ENCODE measurements at regions not wholly inside any gene's neighbourhood (a gene's known extent, or its start where the extent isn't known, plus 50 kb on each side); places are given as distances from the start of the nearest gene placed in this dataset.
"Not testable (repeated sequence)": the region's sequence is repeated elsewhere in the genome, so short reads cannot be mapped to it uniquely, and the experiment has no call there.

- peak; percentile 63 to 76 for DNase-seq
- no peaks in the 10 kb centered on the region for H3K27me3 ChIP-seq
- intact Hi-C loops (cut with DNase I) = no loop called here
- H3K4me1 ChIP-seq = peaks cover 0 to 29% (median 10%) of the 10 kb centered on the region in 9 donors
- TF ChIP-seq CTCF (IDR thresholded peaks at IDR 0.05) = no peak
- no peaks in the 10 kb centered on the region for H3K9me3 ChIP-seq
- H3K27ac ChIP-seq = peak overlapping the region in 9 of 10 donors; percentile 24 to 69 (median 52)
- peak; percentile 80 to 92 (median 88) for ATAC-seq
- H3K36me3 ChIP-seq = peaks cover 0 to 33% (median 12%) of the 10 kb centered on the region in 9 donors
- 43 to 45% methylated on average over 8 of the region's 8 CpGs for WGBS, 2 donors
- H3K4me3 ChIP-seq = no peak overlapping the region
These were observed 59.0 kb downstream of the PTPRS start for GRCh38 chr19:5281588-5281987.

GRCh38 chr19:5275668-5276067 is 64.9 kb downstream of the PTPRS start:
- H3K27me3 ChIP-seq; ATAC-seq; H3K9me3 ChIP-seq; H3K27ac ChIP-seq; H3K4me3 ChIP-seq; intact Hi-C loops (cut with DNase I); H3K4me1 ChIP-seq; DNase-seq: not testable (repeated sequence)
- peaks cover 0 to 51% (median 10%) of the 10 kb centered on the region in 9 donors for H3K36me3 ChIP-seq
- 95 to 98% methylated on average over 4 of the region's 4 CpGs for WGBS, 2 donors

GRCh38 chr19:5273782-5274181 is 66.8 kb downstream of the PTPRS start:
- Histone ChIP-seq H3K4me1 (peaks cover 0 to 5% (median 0%) of the 10 kb centered on the region in 9 donors), H3K27ac (no peak overlapping the region), H3K4me3 (no peak overlapping the region), H3K36me3 (peaks cover 0 to 56% (median 10%) of the 10 kb centered on the region in 9 donors), H3K9me3 (no peaks in the 10 kb centered on the region), H3K27me3 (no peaks in the 10 kb centered on the region)
- TF ChIP-seq CTCF (IDR thresholded peaks at IDR 0.05) = no peak
- DNase-seq = no peak
- ATAC-seq = no peak
- intact Hi-C loops (cut with DNase I) = no loop called here
- 95 to 97% methylated on average over 7 of the region's 7 CpGs for WGBS, 2 donors

GRCh38 chr19:5271145-5271544 is 69.5 kb downstream of the PTPRS start:
- Histone ChIP-seq H3K27me3 (no peaks in the 10 kb centered on the region), H3K4me1 (no peaks in the 10 kb centered on the region), H3K27ac (no peak overlapping the region), H3K9me3 (no peaks in the 10 kb centered on the region), H3K4me3 (no peak overlapping the region), H3K36me3 (peaks cover 0 to 48% (median 10%) of the 10 kb centered on the region in 9 donors)
- DNase-seq (no peak), ATAC-seq (no peak)
- no peak for TF ChIP-seq CTCF (IDR thresholded peaks at IDR 0.05)
- 77 to 82% methylated on average over 10 of the region's 10 CpGs for whole genome bisulfite sequencing, 2 donors
- intact Hi-C loops (cut with DNase I) = no loop called here

GRCh38 chr19:5269926-5270325 is 70.7 kb downstream of the PTPRS start:
- no peak overlapping the region for H3K4me3 ChIP-seq
- H3K27ac ChIP-seq = no peak overlapping the region
- H3K36me3 ChIP-seq = peaks cover 0 to 44% (median 11%) of the 10 kb centered on the region in 9 donors
- H3K27me3 ChIP-seq = no peaks in the 10 kb centered on the region
- ATAC-seq = no peak
- no peaks in the 10 kb centered on the region for H3K4me1 ChIP-seq
- WGBS, 2 donors = 81 to 85% methylated on average over 9 of the region's 9 CpGs
- DNase-seq = no peak
- H3K9me3 ChIP-seq = no peaks in the 10 kb centered on the region
- intact Hi-C loops (cut with DNase I) = no loop called here
- TF ChIP-seq CTCF (IDR thresholded peaks at IDR 0.05) = no peak

Measured in heart right ventricle (tissue), 16 donors.